OCI-LY1 (cell line): ENCODE measurements at regions not wholly inside any gene's neighbourhood (a gene's known extent, or its start where the extent isn't known, plus 50 kb on each side); places are given as distances from the start of the nearest gene placed in this dataset.
A peak's percentile ranks its signal among the peaks of the same experiment; 100 is the strongest.

Experiments used
- H2AFZ ChIP-seq: fragments of 200-600 bp; sonication (generic), shearing (Covaris generic); 2 replicates; pipeline ENCODE4 v1.6.0; 2014; ENCODE audit warnings: antibody characterized with exemption, mild to moderate bottlenecking, low read length
- H3F3A ChIP-seq: fragments of 200-600 bp; sonication (generic), shearing (Covaris generic); 2 replicates; pipeline ENCODE4 v1.6.0; 2014; ENCODE audit warnings: mild to moderate bottlenecking, antibody characterized with exemption, low read length, moderate library complexity; ENCODE audit not compliant: insufficient read depth
- H3K27ac ChIP-seq: fragments of 200-600 bp; sonication (generic); 2 replicates; pipeline ENCODE4 v1.5.1; 2014; ENCODE audit warnings: low read length, mixed run types, mild to moderate bottlenecking, low read depth; ENCODE audit not compliant: poor library complexity, severe bottlenecking
- H3K27me3 ChIP-seq: fragments of 200-600 bp; sonication (generic); 2 replicates; pipeline ENCODE4 v1.6.0; 2014; ENCODE audit warnings: antibody characterized with exemption, mild to moderate bottlenecking, low read length, moderate library complexity; ENCODE audit not compliant: insufficient read depth
- H3K36me3 ChIP-seq: fragments of 200-600 bp; sonication (generic); 2 replicates; pipeline ENCODE4 v1.6.1; 2014; ENCODE audit warnings: mild to moderate bottlenecking, antibody characterized with exemption, low read length, moderate library complexity, mixed read lengths; ENCODE audit not compliant: insufficient read depth
- H3K4me1 ChIP-seq: fragments of 200-600 bp; sonication (generic); 2 replicates; pipeline ENCODE4 v1.5.1; 2014; ENCODE audit warnings: mild to moderate bottlenecking, low read length, moderate library complexity; ENCODE audit not compliant: insufficient read depth, severe bottlenecking
- H3K4me2 ChIP-seq: fragments of 200-600 bp; sonication (generic), shearing (Covaris generic); 2 replicates; pipeline ENCODE4 v1.6.1; 2014; ENCODE audit warnings: low read length
- H3K4me3 ChIP-seq: fragments of 200-600 bp; sonication (generic); 2 replicates; pipeline ENCODE4 v1.5.1; 2014; ENCODE audit warnings: low read length, low read depth, mild to moderate bottlenecking, mixed read lengths; ENCODE audit not compliant: poor library complexity, severe bottlenecking
- H3K79me2 ChIP-seq: fragments of 200-600 bp; shearing (Covaris generic); 2 replicates; pipeline ENCODE4 v1.6.1; 2016; ENCODE audit warnings: mixed run types, low read length, mixed read lengths; ENCODE audit not compliant: insufficient read depth
- H3K9ac ChIP-seq: fragments of 200-600 bp; sonication (generic), shearing (Covaris generic); 2 replicates; pipeline ENCODE4 v1.6.1; 2014; ENCODE audit warnings: mild to moderate bottlenecking, low read length, mixed read lengths
- H3K9me2 ChIP-seq: fragments of 200-600 bp; sonication (generic), shearing (Covaris generic); 2 replicates; pipeline ENCODE4 v1.6.1; 2014; ENCODE audit warnings: low read depth, mild to moderate bottlenecking, low read length, mixed read lengths
- H3K9me3 ChIP-seq: fragments of 200-600 bp; shearing (Covaris generic); 2 replicates; pipeline ENCODE4 v1.6.1; 2014; ENCODE audit warnings: low read length, mixed read lengths
- H4K20me1 ChIP-seq: fragments of 200-600 bp; sonication (generic), shearing (Covaris generic); 2 replicates; pipeline ENCODE4 v1.6.0; 2016; ENCODE audit warnings: mild to moderate bottlenecking, low read length; ENCODE audit not compliant: insufficient read depth
- CTCF ChIP-seq: fragments of 200-600 bp; sonication (generic), shearing (Covaris generic); IDR thresholded peaks from 2 replicates; pipeline ENCODE4 v1.5.1; 2017; ENCODE audit warnings: mild to moderate bottlenecking, antibody characterized with exemption, low read length, moderate library complexity, mixed read lengths
- EZH2 ChIP-seq: fragments of 200-600 bp; sonication (generic), shearing (Covaris generic); IDR thresholded peaks from 2 replicates; pipeline ENCODE4 v1.8.0; 2017; ENCODE audit warnings: borderline replicate concordance, mixed run types, mild to moderate bottlenecking, antibody characterized with exemption, low read length, moderate library complexity, mixed read lengths

GRCh38 chr5:135191084-135191826 lies 157.2 kb upstream of the PITX1 start:
- TF ChIP-seq CTCF (peak; percentile 95), EZH2 (no peak)
- no peaks in the 10 kb centered on the region for H3K9me3 ChIP-seq
- no peaks in the 10 kb centered on the region for H3K36me3 ChIP-seq
- H2AFZ ChIP-seq: no peak overlapping the region
- H3K4me1 ChIP-seq: peaks cover 6% of the 10 kb centered on the region
- no peak overlapping the region for H3K27ac ChIP-seq
- no peaks in the 10 kb centered on the region for H3K79me2 ChIP-seq
- no peaks in the 10 kb centered on the region for H3K9me2 ChIP-seq
- H3K27me3 ChIP-seq: no peaks in the 10 kb centered on the region
- peak overlapping the region; percentile 61 for H3K4me3 ChIP-seq
- no peaks in the 10 kb centered on the region for H3F3A ChIP-seq
- peak overlapping the region; percentile 82 for H3K4me2 ChIP-seq
- peak overlapping the region; percentile 42; the same call in 1 of the 2 replicates for H3K9ac ChIP-seq
- no peaks in the 10 kb centered on the region for H4K20me1 ChIP-seq

- Histone ChIP-seq H3K9ac (peak overlapping the region; percentile 42; the same call in 1 of the 2 replicates), H4K20me1 (no peaks in the 10 kb centered on the region), H3K9me3 (no peaks in the 10 kb centered on the region), H3F3A (no peaks in the 10 kb centered on the region), H3K79me2 (no peaks in the 10 kb centered on the region), H3K4me2 (peak overlapping the region; percentile 82), H3K27me3 (no peaks in the 10 kb centered on the region), H3K4me3 (peak overlapping the region; percentile 61), H3K9me2 (no peaks in the 10 kb centered on the region), H3K36me3 (no peaks in the 10 kb centered on the region), H3K4me1 (peaks cover 6% of the 10 kb centered on the region), H3K27ac (no peak overlapping the region), H2AFZ (no peak overlapping the region)
- TF ChIP-seq CTCF (no peak), EZH2 (no peak)
Observed at GRCh38 chr5:135190416-135191083, 156.5 kb upstream of the PITX1 start.

GRCh38 chr5:135189024-135189423 lies 155.0 kb upstream of the PITX1 start:
- no peak for TF ChIP-seq CTCF
- TF ChIP-seq EZH2: no peak
- H3K4me3 ChIP-seq: no peak overlapping the region

More at GRCh38 chr5:135189024-135189423, 155.0 kb upstream of the PITX1 start:
- H3K4me1 ChIP-seq: peaks cover 6% of the 10 kb centered on the region
- H3K9me2 ChIP-seq: no peaks in the 10 kb centered on the region
- H3K4me2 ChIP-seq: no peak overlapping the region
- H3K9me3 ChIP-seq: no peaks in the 10 kb centered on the region
- no peak overlapping the region for H3K27ac ChIP-seq
- H3K36me3 ChIP-seq: no peaks in the 10 kb centered on the region
- H2AFZ ChIP-seq: no peak overlapping the region
- H4K20me1 ChIP-seq: no peaks in the 10 kb centered on the region
- H3K27me3 ChIP-seq: no peaks in the 10 kb centered on the region
- no peaks in the 10 kb centered on the region for H3K79me2 ChIP-seq
- H3K9ac ChIP-seq: no peak overlapping the region
- no peaks in the 10 kb centered on the region for H3F3A ChIP-seq
